GOT3 (cell line): ENCODE measurements at regions not wholly inside any gene's neighbourhood (a gene's known extent, or its start where the extent isn't known, plus 50 kb on each side); places are given as distances from the start of the nearest gene placed in this dataset.
"Not testable (repeated sequence)": the region's sequence is repeated elsewhere in the genome, so short reads cannot be mapped to it uniquely, and the experiment has no call there.

Source experiments
- DNase-seq: peaks from one replicate; lab custom pipeline; 2025; ENCODE audit warnings: mixed read lengths; lab: John Stamatoyannopoulos, UW

GRCh38 chr12:68509242-68509641 is 101.5 kb upstream of the RAP1B start:
- DNase-seq, result no peak

DNA sequence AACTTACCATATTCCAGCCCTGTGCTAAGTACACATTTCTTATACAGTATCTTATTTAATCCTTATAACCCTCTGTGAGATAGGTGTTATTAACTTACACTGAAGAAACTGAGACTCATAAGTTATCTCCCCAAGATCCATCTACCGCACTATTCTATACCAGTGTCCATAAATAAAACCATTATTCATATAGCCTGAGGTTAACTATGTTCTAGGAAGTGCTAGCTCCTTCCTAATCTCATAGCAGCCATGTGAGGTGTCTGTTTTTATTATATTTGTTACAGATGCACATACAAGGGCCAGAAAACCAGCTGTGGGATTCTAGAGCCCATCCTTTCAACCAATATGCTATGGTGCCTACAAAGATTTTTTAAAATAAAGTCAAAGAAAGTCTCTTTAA is 100.3 kb upstream of the RAP1B start:
- no peak for DNase-seq

- DNase-seq, result no peak
Observed at GRCh38 chr12:68514807-68515411, 95.8 kb upstream of the RAP1B start.

DNA sequence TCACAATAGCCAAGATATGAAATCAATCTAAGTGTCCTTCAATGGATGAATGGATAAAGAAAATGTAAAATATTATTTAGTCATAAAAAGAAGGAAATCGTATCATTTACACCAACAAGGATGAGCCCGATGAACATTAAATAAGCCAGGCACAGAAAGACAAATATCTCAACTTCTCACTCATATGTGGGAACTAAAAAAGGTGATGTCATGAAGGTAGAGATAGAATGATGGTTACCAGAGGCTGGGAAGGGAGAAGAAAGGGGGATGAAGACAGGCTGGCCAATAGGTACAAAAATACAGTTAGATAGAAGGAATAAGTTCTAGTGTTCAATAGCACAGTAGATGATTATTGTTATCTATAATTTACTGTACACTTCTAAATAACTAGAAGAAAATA is 94.9 kb upstream of the RAP1B start:
- no peak for DNase-seq

DNA sequence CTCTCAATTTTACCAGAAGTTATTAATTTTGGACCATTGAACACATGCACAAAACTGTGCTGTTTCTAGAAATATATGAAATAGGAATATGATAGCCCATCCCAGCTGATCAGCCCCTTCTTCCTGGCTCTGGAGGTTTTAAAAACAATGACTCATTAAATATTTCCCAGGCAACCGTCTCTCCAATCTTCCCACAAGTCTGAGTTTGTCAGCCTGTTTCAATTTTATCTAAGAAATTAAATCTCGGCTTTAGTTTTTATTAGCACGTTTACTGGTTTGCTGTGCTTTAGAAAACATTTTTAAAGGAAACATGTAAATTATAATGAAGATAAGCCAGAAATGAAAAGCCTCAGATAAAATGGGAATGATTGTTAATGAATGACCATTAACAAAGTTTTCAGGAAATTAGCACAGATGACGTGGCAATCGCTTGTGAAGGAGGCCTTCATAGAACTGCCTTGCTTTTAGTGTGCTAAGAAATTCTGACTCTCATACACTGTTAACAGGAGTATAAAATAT is 89.3 kb upstream of the RAP1B start:
- no peak for DNase-seq

- no peak for DNase-seq
Observed at GRCh38 chr12:68521848-68522502, 88.7 kb upstream of the RAP1B start.

DNA sequence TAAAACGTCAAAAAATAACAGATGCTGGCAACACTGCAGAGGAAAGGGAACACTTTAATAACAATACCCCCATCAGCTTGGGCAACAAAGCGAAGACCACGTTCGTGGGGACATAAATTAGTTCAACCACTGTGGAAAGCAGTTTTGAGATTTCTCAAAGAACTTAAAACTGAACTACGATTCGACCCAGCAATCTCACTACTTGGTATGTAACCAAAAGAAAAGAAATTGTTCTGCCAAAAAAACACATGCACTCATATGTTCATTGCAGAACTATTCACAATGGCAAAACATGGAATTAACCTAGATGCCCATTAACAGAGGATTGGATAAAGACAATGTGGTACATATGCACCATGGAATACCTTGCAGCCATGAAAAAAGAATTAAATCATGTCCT is 81.2 kb upstream of the RAP1B start:
- DNase-seq, result no peak

GRCh38 chr12:68529869-68530268 is 80.8 kb upstream of the RAP1B start:
- DNase-seq, result no peak

- DNase-seq, result no peak
Observed at GRCh38 chr12:68530299-68530698, 80.4 kb upstream of the RAP1B start.

- no peak for DNase-seq
Observed at GRCh38 chr12:68530965-68531364, 79.7 kb upstream of the RAP1B start.

DNA sequence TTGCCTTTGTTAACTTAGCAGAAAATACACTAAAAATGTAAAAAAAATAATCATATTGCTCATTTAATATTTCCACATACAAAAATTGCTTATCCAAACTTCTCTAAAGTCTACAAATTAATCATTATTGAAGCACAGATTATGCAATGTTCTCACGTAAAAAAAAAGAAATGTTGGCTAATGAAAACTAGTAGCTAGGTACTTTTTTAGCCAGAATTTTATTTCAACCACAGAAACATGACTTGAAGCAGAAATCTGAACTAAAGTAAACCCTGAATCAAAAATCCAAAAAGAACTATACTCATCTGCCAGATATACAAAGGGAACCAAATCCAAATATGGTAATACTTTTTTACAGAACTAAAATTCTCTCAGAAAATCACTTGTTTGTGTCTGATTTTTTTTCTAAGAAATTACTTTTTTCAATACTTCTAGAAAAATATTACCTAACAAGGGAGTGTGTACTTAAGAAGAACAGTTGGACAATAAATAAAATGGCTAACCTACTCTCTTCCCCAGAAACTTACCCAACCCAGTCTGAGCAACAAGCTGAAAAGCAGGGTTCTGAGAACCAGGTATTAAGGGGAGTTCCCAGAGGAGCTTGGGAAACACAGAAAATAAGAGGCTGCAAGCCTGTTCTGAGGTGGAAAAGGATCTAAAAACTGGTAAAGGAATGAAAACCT is 78.4 kb upstream of the RAP1B start:
- no peak for DNase-seq

DNA sequence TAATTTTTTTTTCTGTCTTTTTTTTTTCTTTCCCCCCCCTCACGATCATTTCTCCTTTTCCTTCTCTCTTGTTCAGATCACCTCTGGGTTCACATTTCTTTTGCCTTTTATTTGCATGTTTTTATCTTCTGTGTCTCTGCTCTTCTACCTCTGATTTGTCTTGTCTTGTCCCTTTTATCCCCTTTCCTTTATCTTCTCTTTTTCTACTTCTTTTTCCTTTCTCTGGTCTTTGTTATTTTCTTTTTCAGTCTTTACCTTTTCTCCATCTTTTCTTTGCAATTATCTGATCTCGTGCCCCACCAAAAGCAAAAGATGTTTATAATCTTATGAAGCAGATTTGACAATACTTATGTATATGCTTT is 77.8 kb upstream of the RAP1B start:
- no peak for DNase-seq

DNA sequence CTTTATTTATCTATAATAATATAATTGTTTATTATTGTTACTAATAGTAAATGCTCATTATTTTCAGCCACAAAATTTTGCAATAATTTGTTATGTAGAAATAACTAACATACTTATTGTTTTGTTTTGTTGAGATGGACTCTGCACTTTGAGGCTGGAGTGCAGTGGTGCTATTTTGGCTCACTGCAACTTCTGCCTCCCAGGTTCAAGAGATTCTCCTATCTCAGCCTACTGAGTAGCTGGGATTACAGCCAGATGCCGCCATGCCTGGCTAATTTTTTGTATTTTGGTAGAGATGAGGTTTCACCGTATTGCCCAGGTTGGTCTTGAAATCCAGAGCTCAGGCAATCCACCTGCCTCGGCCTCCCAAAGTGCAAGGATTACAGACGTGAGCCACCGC is 76.6 kb upstream of the RAP1B start:
- no peak for DNase-seq

- no peak for DNase-seq
Observed at GRCh38 chr12:68536885-68537485, 73.7 kb upstream of the RAP1B start.

DNA sequence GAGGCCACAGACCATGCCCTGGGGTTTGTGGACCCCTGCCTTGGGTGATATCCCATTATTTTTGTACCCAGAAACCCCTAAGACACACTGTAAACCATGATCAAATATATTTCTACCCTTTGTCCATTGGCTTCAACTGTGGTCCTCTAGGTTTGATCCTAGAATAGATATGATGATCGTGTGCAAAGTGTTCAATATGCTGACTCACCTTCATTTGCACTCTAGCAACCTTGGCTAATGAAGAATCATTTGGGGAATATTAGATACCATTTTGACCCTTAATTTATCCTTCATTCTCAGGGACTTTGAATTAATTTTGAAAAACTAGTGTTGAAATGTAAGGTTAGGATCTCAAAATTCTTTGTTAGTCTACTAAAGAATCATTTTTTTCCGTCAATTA is 73.1 kb upstream of the RAP1B start:
- DNase-seq, result no peak

- no peak for DNase-seq
Observed at GRCh38 chr12:68538726-68539614, 71.7 kb upstream of the RAP1B start.

DNA sequence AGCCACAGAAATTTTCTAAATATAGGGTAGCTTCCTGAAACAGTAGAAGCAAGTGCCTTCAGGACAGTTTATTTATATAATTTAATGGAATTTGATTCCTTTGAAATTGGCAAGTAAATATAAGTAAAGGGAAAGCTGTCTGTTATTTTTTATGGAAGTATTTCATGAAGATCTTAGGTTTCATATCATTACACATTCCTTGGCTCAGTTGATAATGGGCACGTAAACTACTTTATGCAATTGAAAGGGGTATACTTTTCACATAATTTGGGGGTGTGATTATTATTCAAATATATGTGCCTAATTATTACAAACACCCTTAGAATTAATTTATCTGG is 71.1 kb upstream of the RAP1B start:
- DNase-seq, result no peak

- not testable (repeated sequence) for DNase-seq
Observed at GRCh38 chr12:68540768-68541167, 69.9 kb upstream of the RAP1B start.

GRCh38 chr12:68547318-68547717 is 63.4 kb upstream of the RAP1B start:
- not testable (repeated sequence) for DNase-seq

GRCh38 chr12:68552605-68553195 is 58.0 kb upstream of the RAP1B start:
- DNase-seq, result not testable (repeated sequence)

GRCh38 chr12:68557011-68557730 is 53.5 kb upstream of the RAP1B start:
- DNase-seq, result no peak
